ENCODE measurements at regions not wholly inside any gene's neighbourhood (a gene's known extent, or its start where the extent isn't known, plus 50 kb on each side); places are given as distances from the start of the nearest gene placed in this dataset.

- no peak for DNase-seq (ENCODE audit: low spot score)
These were observed 140.8 kb upstream of the TSC22D2 start for GRCh38 chr3:150267288-150267687.

GRCh38 chr3:150265305-150265704 lies 142.8 kb upstream of the TSC22D2 start:
- no peak for DNase-seq (ENCODE audit: low spot score)

GRCh38 chr3:150264561-150265279 lies 143.4 kb upstream of the TSC22D2 start:
- no peak for DNase-seq (ENCODE audit: low spot score)

- DNase-seq (ENCODE audit: low spot score): no peak
These were observed 146.1 kb upstream of the TSC22D2 start for GRCh38 chr3:150261958-150262357.

GRCh38 chr3:150261418-150261817 lies 146.7 kb upstream of the TSC22D2 start:
- no peak for DNase-seq (ENCODE audit: low spot score)

- DNase-seq (ENCODE audit: low spot score): no peak
These were observed 147.7 kb upstream of the TSC22D2 start for GRCh38 chr3:150260398-150260710.

GRCh38 chr3:150259526-150260397 lies 148.3 kb upstream of the TSC22D2 start:
- DNase-seq (ENCODE audit: low spot score): no peak

- no peak for DNase-seq (ENCODE audit: low spot score)
These were observed 151.3 kb upstream of the TSC22D2 start for GRCh38 chr3:150256782-150257181.

GRCh38 chr3:150256318-150256717 lies 151.8 kb upstream of the TSC22D2 start:
- no peak for DNase-seq (ENCODE audit: low spot score)

- no peak for DNase-seq (ENCODE audit: low spot score)
These were observed 152.3 kb upstream of the TSC22D2 start for GRCh38 chr3:150255826-150256225.

GRCh38 chr3:150255413-150255812 lies 152.7 kb upstream of the TSC22D2 start:
- DNase-seq (ENCODE audit: low spot score): peak; percentile 66

GRCh38 chr3:150254309-150254708 lies 153.8 kb upstream of the TSC22D2 start:
- DNase-seq (ENCODE audit: low spot score): no peak

- DNase-seq (ENCODE audit: low spot score): no peak
These were observed 154.5 kb upstream of the TSC22D2 start for GRCh38 chr3:150253622-150254021.

GRCh38 chr3:150252462-150252861 lies 155.6 kb upstream of the TSC22D2 start:
- DNase-seq (ENCODE audit: low spot score): no peak

GRCh38 chr3:150251187-150252062 lies 156.7 kb upstream of the TSC22D2 start:
- no peak for DNase-seq (ENCODE audit: low spot score)

- DNase-seq (ENCODE audit: low spot score): no peak
These were observed 158.2 kb upstream of the TSC22D2 start for GRCh38 chr3:150249779-150250470.

- no peak for DNase-seq (ENCODE audit: low spot score)
These were observed 159.0 kb upstream of the TSC22D2 start for GRCh38 chr3:150248888-150249681.

GRCh38 chr3:150248116-150248887 lies 159.8 kb upstream of the TSC22D2 start:
- DNase-seq (ENCODE audit: low spot score): peak; percentile 53

GRCh38 chr3:150247441-150247840 lies 160.7 kb upstream of the TSC22D2 start:
- no peak for DNase-seq (ENCODE audit: low spot score)

GRCh38 chr3:150243466-150243865 lies 164.6 kb upstream of the TSC22D2 start:
- DNase-seq (ENCODE audit: low spot score): no peak

Data from ureter (tissue), 1 donor.